GM12873 (cell line): ENCODE measurements at regions not wholly inside any gene's neighbourhood (a gene's known extent, or its start where the extent isn't known, plus 50 kb on each side); places are given as distances from the start of the nearest gene placed in this dataset.

Source experiments
- TF ChIP-seq, protein P1 (sequence below): IDR thresholded peaks from 2 replicates; pipeline ENCODE4 v1.5.1; 2012; ENCODE audit warnings: low read depth, mild to moderate bottlenecking, moderate library complexity, low read length, control low read depth; ENCODE audit not compliant: insufficient read depth; ENCODE audit errors: missing control alignments

DNA sequence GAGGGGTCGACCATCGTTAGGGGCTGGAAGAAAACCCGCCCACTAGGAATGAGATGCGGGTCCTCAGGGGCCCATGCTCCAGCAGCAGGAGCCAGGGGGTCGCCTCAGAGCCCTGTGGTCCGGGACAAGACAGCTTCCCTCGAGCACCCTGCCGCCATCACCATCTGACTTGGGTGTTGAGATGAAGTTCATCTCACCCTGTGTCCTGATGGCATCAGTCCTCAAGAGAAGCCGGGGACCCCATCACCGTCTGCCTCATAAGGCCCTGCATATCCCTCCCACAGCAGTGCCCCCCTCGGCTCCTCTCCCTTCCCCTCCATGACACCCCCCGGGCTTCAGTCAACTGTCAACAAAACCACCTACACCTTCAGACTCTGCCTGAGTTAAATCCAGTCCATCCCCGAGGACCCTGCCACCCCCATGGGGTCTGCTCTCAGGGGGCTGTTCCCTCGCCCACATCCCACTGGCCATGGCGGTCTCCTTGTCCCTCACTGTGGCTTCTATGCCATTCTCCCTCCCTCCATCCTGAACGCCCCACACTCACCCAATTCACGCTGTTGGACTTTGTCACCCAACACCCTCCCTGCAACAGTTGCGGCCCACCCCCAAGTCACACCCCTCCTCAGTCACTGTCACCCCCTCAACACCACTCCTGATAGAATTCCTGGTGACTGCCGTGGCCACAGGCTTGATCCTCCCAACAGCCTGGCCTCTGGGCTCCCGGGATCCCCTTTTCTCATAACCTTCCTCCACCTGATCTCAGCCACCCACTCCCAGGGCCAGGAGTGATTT lies 87.7 kb upstream of the RTL6 start:
- TF ChIP-seq, protein P1, sequence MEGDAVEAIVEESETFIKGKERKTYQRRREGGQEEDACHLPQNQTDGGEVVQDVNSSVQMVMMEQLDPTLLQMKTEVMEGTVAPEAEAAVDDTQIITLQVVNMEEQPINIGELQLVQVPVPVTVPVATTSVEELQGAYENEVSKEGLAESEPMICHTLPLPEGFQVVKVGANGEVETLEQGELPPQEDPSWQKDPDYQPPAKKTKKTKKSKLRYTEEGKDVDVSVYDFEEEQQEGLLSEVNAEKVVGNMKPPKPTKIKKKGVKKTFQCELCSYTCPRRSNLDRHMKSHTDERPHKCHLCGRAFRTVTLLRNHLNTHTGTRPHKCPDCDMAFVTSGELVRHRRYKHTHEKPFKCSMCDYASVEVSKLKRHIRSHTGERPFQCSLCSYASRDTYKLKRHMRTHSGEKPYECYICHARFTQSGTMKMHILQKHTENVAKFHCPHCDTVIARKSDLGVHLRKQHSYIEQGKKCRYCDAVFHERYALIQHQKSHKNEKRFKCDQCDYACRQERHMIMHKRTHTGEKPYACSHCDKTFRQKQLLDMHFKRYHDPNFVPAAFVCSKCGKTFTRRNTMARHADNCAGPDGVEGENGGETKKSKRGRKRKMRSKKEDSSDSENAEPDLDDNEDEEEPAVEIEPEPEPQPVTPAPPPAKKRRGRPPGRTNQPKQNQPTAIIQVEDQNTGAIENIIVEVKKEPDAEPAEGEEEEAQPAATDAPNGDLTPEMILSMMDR = no peak

GRCh38 chr22:44584256-44584902 lies 86.3 kb upstream of the RTL6 start:
- TF ChIP-seq, protein P1 = no peak

GRCh38 chr22:44583854-44584253 lies 85.8 kb upstream of the RTL6 start:
- TF ChIP-seq, protein P1 = no peak

DNA sequence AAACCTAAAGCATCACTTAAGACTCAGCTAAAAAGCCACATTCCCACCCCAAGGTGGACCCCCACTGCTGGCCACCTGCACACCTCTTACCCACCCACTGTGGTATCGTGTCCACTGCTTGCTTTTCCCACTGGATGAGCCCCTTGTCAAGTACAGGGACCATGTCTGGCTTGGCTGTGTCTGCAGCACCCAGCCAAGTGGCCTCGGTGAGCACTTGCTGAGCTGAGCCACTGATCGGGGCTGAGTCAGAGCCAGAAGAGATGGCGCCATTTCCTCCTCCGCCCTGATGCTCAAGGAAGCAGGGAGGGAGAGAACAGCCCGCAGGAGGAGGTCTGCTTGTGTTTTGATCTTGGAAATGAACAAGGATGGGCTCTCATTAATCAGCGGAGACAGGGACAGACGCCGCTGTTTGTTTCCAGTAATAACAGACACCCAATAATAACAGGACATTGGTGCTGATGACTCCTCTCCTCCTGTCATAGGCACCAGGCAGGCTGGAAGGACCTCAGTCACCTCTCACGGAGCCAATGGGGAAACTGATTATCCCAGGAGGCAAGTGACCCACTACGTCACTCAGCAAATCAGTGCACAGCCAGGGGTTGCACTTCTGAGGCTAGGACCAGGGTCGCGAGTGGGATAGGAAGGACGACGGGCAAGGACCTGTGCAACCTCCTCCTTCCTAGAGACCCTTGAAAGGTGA lies 85.2 kb upstream of the RTL6 start:
- TF ChIP-seq, protein P1 = no peak

GRCh38 chr22:44582016-44582415 lies 84.0 kb upstream of the RTL6 start:
- TF ChIP-seq, protein P1 = no peak

DNA sequence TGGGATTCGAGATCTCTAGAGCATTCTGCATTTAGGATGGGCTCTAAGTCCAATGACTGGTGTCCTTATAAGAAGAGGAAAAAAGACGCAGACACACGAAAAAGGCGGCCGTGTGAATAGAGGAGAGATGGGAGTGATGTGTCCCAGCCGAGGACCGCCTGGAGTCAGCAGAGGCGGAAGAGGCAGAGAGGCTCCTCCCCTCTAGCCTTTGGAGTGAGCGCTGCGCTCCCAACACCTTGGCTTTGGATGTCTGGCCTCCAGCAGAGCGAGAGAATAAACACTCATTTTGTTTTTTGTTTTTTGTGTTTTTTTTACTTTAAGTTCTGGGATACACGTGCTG lies 83.0 kb upstream of the RTL6 start:
- TF ChIP-seq, protein P1 = no peak
